ENCODE measurements at regions not wholly inside any gene's neighbourhood (a gene's known extent, or its start where the extent isn't known, plus 50 kb on each side); places are given as distances from the start of the nearest gene placed in this dataset.
A peak's percentile ranks its signal among the peaks of the same experiment; 100 is the strongest.

- no peaks in the 10 kb centered on the region for H3K4me1 ChIP-seq (ENCODE audit: control insufficient read depth in 2 of 2, insufficient read depth in 2 of 2, low read length in 2 of 2)
- peaks cover 0 to 1% of the 10 kb centered on the region in 2 donors for H3K9me3 ChIP-seq (ENCODE audit: control insufficient read depth in 2 of 2, insufficient read depth in 1 of 2, low read length in 1 of 2)
- H3K4me3 ChIP-seq (ENCODE audit: low read length in 2 of 2) = no peak overlapping the region
- 98% methylated on average over 1 of the region's 1 CpG for WGBS
- no peaks in the 10 kb centered on the region for H3K36me3 ChIP-seq (ENCODE audit: control insufficient read depth in 2 of 2, insufficient read depth in 2 of 2, low read length in 1 of 2)
- no peak for DNase-seq (ENCODE audit: low read depth in 6 of 9, low spot score in 9 of 9)
- no peak overlapping the region for H3K27ac ChIP-seq (ENCODE audit: low read depth in 1 of 2, low read length in 1 of 2)
- peaks cover 4% of the 10 kb centered on the region in 2 donors for H3K27me3 ChIP-seq (ENCODE audit: control insufficient read depth in 2 of 2, insufficient read depth in 1 of 2, low read length in 1 of 2)
Observed at GRCh38 chr3:34973586-34973985, 665.7 kb upstream of the ARPP21 start.

- Histone ChIP-seq H3K36me3 (ENCODE audit: control insufficient read depth in 2 of 2, insufficient read depth in 2 of 2, low read length in 1 of 2) (no peaks in the 10 kb centered on the region), H3K27ac (ENCODE audit: low read depth in 1 of 2, low read length in 1 of 2) (no peak overlapping the region), H3K27me3 (ENCODE audit: control insufficient read depth in 2 of 2, insufficient read depth in 1 of 2, low read length in 1 of 2) (no peaks in the 10 kb centered on the region), H3K9me3 (ENCODE audit: control insufficient read depth in 2 of 2, insufficient read depth in 1 of 2, low read length in 1 of 2) (peaks cover 0 to 6% of the 10 kb centered on the region in 2 donors), H3K4me3 (ENCODE audit: low read length in 2 of 2) (no peak overlapping the region), H3K4me1 (ENCODE audit: control insufficient read depth in 2 of 2, insufficient read depth in 2 of 2, low read length in 2 of 2) (no peaks in the 10 kb centered on the region)
- WGBS = 83% methylated on average over 4 of the region's 4 CpGs
- no peak for DNase-seq (ENCODE audit: low read depth in 6 of 9, low spot score in 9 of 9)
Observed at GRCh38 chr3:34983631-34984030, 655.7 kb upstream of the ARPP21 start.

- no peak overlapping the region for H3K4me3 ChIP-seq (ENCODE audit: low read length in 2 of 2)
- 96% methylated on average over 22 of the region's 22 CpGs for WGBS
- peaks cover 0 to 6% of the 10 kb centered on the region in 2 donors for H3K9me3 ChIP-seq (ENCODE audit: control insufficient read depth in 2 of 2, insufficient read depth in 1 of 2, low read length in 1 of 2)
- DNase-seq (ENCODE audit: low read depth in 6 of 9, low spot score in 9 of 9) = no peak
- no peak overlapping the region for H3K27ac ChIP-seq (ENCODE audit: low read depth in 1 of 2, low read length in 1 of 2)
- no peaks in the 10 kb centered on the region for H3K36me3 ChIP-seq (ENCODE audit: control insufficient read depth in 2 of 2, insufficient read depth in 2 of 2, low read length in 1 of 2)
- H3K4me1 ChIP-seq (ENCODE audit: control insufficient read depth in 2 of 2, insufficient read depth in 2 of 2, low read length in 2 of 2) = no peaks in the 10 kb centered on the region
- H3K27me3 ChIP-seq (ENCODE audit: control insufficient read depth in 2 of 2, insufficient read depth in 1 of 2, low read length in 1 of 2) = no peaks in the 10 kb centered on the region
Observed at GRCh38 chr3:34988296-34988695, 651.0 kb upstream of the ARPP21 start.

- no peak overlapping the region for H3K27ac ChIP-seq (ENCODE audit: low read depth in 1 of 2, low read length in 1 of 2)
- no peaks in the 10 kb centered on the region for H3K4me1 ChIP-seq (ENCODE audit: control insufficient read depth in 2 of 2, insufficient read depth in 2 of 2, low read length in 2 of 2)
- no peaks in the 10 kb centered on the region for H3K36me3 ChIP-seq (ENCODE audit: control insufficient read depth in 2 of 2, insufficient read depth in 2 of 2, low read length in 1 of 2)
- peak in 6 of 9 donors; percentile 4 to 53 (median 14) for DNase-seq (ENCODE audit: low read depth in 6 of 9, low spot score in 9 of 9)
- H3K27me3 ChIP-seq (ENCODE audit: control insufficient read depth in 2 of 2, insufficient read depth in 1 of 2, low read length in 1 of 2) = no peaks in the 10 kb centered on the region
- H3K4me3 ChIP-seq (ENCODE audit: low read length in 2 of 2) = no peak overlapping the region
- no peaks in the 10 kb centered on the region for H3K9me3 ChIP-seq (ENCODE audit: control insufficient read depth in 2 of 2, insufficient read depth in 1 of 2, low read length in 1 of 2)
- WGBS = 55% methylated on average over 2 of the region's 2 CpGs
Observed at GRCh38 chr3:34995796-34996430, 643.4 kb upstream of the ARPP21 start.

- Histone ChIP-seq H3K27ac (ENCODE audit: low read depth in 1 of 2, low read length in 1 of 2) (no peak overlapping the region), H3K4me1 (ENCODE audit: control insufficient read depth in 2 of 2, insufficient read depth in 2 of 2, low read length in 2 of 2) (no peaks in the 10 kb centered on the region), H3K27me3 (ENCODE audit: control insufficient read depth in 2 of 2, insufficient read depth in 1 of 2, low read length in 1 of 2) (no peaks in the 10 kb centered on the region), H3K36me3 (ENCODE audit: control insufficient read depth in 2 of 2, insufficient read depth in 2 of 2, low read length in 1 of 2) (no peaks in the 10 kb centered on the region), H3K4me3 (ENCODE audit: low read length in 2 of 2) (no peak overlapping the region), H3K9me3 (ENCODE audit: control insufficient read depth in 2 of 2, insufficient read depth in 1 of 2, low read length in 1 of 2) (no peaks in the 10 kb centered on the region)
- no peak for DNase-seq (ENCODE audit: low read depth in 6 of 9, low spot score in 9 of 9)
- WGBS = 92% methylated on average over 2 of the region's 2 CpGs
Observed at GRCh38 chr3:34998902-34999301, 640.4 kb upstream of the ARPP21 start.

GRCh38 chr3:35012214-35012613 lies 627.1 kb upstream of the ARPP21 start:
- no peak overlapping the region for H3K4me3 ChIP-seq (ENCODE audit: low read length in 2 of 2)
- DNase-seq (ENCODE audit: low read depth in 6 of 9, low spot score in 9 of 9) = no peak
- no peaks in the 10 kb centered on the region for H3K9me3 ChIP-seq (ENCODE audit: control insufficient read depth in 2 of 2, insufficient read depth in 1 of 2, low read length in 1 of 2)
- H3K27me3 ChIP-seq (ENCODE audit: control insufficient read depth in 2 of 2, insufficient read depth in 1 of 2, low read length in 1 of 2) = no peaks in the 10 kb centered on the region
- 99% methylated on average over 1 of the region's 1 CpG for WGBS
- no peak overlapping the region for H3K27ac ChIP-seq (ENCODE audit: low read depth in 1 of 2, low read length in 1 of 2)
- no peaks in the 10 kb centered on the region for H3K4me1 ChIP-seq (ENCODE audit: control insufficient read depth in 2 of 2, insufficient read depth in 2 of 2, low read length in 2 of 2)
- H3K36me3 ChIP-seq (ENCODE audit: control insufficient read depth in 2 of 2, insufficient read depth in 2 of 2, low read length in 1 of 2) = no peaks in the 10 kb centered on the region

- 72% methylated on average over 2 of the region's 2 CpGs for WGBS
Observed at GRCh38 chr3:35028157-35028556, 611.2 kb upstream of the ARPP21 start.

GRCh38 chr3:35042210-35042991 lies 596.9 kb upstream of the ARPP21 start:
- H3K4me3 ChIP-seq (ENCODE audit: low read length in 2 of 2) = no peak overlapping the region
- DNase-seq (ENCODE audit: low read depth in 6 of 9, low spot score in 9 of 9) = no peak
- no peaks in the 10 kb centered on the region for H3K27me3 ChIP-seq (ENCODE audit: control insufficient read depth in 2 of 2, insufficient read depth in 1 of 2, low read length in 1 of 2)
- no peaks in the 10 kb centered on the region for H3K36me3 ChIP-seq (ENCODE audit: control insufficient read depth in 2 of 2, insufficient read depth in 2 of 2, low read length in 1 of 2)
- WGBS = 95% methylated on average over 2 of the region's 2 CpGs
- no peaks in the 10 kb centered on the region for H3K9me3 ChIP-seq (ENCODE audit: control insufficient read depth in 2 of 2, insufficient read depth in 1 of 2, low read length in 1 of 2)
- peaks cover 3 to 7% of the 10 kb centered on the region in 2 donors for H3K4me1 ChIP-seq (ENCODE audit: control insufficient read depth in 2 of 2, insufficient read depth in 2 of 2, low read length in 2 of 2)
- no peak overlapping the region for H3K27ac ChIP-seq (ENCODE audit: low read depth in 1 of 2, low read length in 1 of 2)

More at GRCh38 chr3:35028157-35028556, 611.2 kb upstream of the ARPP21 start:
- Histone ChIP-seq H3K27me3 (ENCODE audit: control insufficient read depth in 2 of 2, insufficient read depth in 1 of 2, low read length in 1 of 2) (no peaks in the 10 kb centered on the region), H3K36me3 (ENCODE audit: control insufficient read depth in 2 of 2, insufficient read depth in 2 of 2, low read length in 1 of 2) (no peaks in the 10 kb centered on the region), H3K4me3 (ENCODE audit: low read length in 2 of 2) (no peak overlapping the region), H3K27ac (ENCODE audit: low read depth in 1 of 2, low read length in 1 of 2) (no peak overlapping the region), H3K4me1 (ENCODE audit: control insufficient read depth in 2 of 2, insufficient read depth in 2 of 2, low read length in 2 of 2) (no peaks in the 10 kb centered on the region), H3K9me3 (ENCODE audit: control insufficient read depth in 2 of 2, insufficient read depth in 1 of 2, low read length in 1 of 2) (peaks cover 1 to 18% of the 10 kb centered on the region in 2 donors)
- no peak for DNase-seq (ENCODE audit: low read depth in 6 of 9, low spot score in 9 of 9)

GRCh38 chr3:35043040-35043439 lies 596.3 kb upstream of the ARPP21 start:
- Histone ChIP-seq H3K36me3 (ENCODE audit: control insufficient read depth in 2 of 2, insufficient read depth in 2 of 2, low read length in 1 of 2) (no peaks in the 10 kb centered on the region), H3K4me1 (ENCODE audit: control insufficient read depth in 2 of 2, insufficient read depth in 2 of 2, low read length in 2 of 2) (peaks cover 3 to 7% of the 10 kb centered on the region in 2 donors), H3K9me3 (ENCODE audit: control insufficient read depth in 2 of 2, insufficient read depth in 1 of 2, low read length in 1 of 2) (no peaks in the 10 kb centered on the region), H3K27me3 (ENCODE audit: control insufficient read depth in 2 of 2, insufficient read depth in 1 of 2, low read length in 1 of 2) (no peaks in the 10 kb centered on the region), H3K27ac (ENCODE audit: low read depth in 1 of 2, low read length in 1 of 2) (no peak overlapping the region), H3K4me3 (ENCODE audit: low read length in 2 of 2) (no peak overlapping the region)
- 98% methylated on average over 2 of the region's 2 CpGs for WGBS
- no peak for DNase-seq (ENCODE audit: low read depth in 6 of 9, low spot score in 9 of 9)
